ENCODE measurements at regions not wholly inside any gene's neighbourhood (a gene's known extent, or its start where the extent isn't known, plus 50 kb on each side); places are given as distances from the start of the nearest gene placed in this dataset.

GRCh38 chr11:104484804-104485554 lies 321.0 kb upstream of the PDGFD start:
- Histone ChIP-seq H3K4me1 (no peaks in the 10 kb centered on the region), H3K9me3 (peaks cover 0 to 41% (median 23%) of the 10 kb centered on the region in 8 donors), H3K36me3 (no peaks in the 10 kb centered on the region), H3K27ac (no peak overlapping the region), H3K27me3 (replicated peaks in 1 of 7) (no peaks in the 10 kb centered on the region), H3K4me3 (no peak overlapping the region)
- no peak for DNase-seq
- TF ChIP-seq POLR2AphosphoS5 (IDR thresholded peaks at IDR 0.05) = no peak
- no peak for TF ChIP-seq CTCF (IDR thresholded peaks at IDR 0.05 in 8 of 11, conservative IDR thresholded peaks at IDR 0.05 in 3 of 11)
- TF ChIP-seq POLR2A (IDR thresholded peaks at IDR 0.05) = no peak
- WGBS, 5 donors = 64 to 70% (median 66%) methylated on average over 4 of the region's 4 CpGs
- intact Hi-C loops (cut with DNase I; ENCODE audit: low total_unique reads) = no loop called here

GRCh38 chr11:104476898-104477297 lies 313.0 kb upstream of the PDGFD start:
- intact Hi-C loops (cut with DNase I; ENCODE audit: low total_unique reads) = no loop called here
- H3K27me3 ChIP-seq (replicated peaks in 1 of 7) = no peaks in the 10 kb centered on the region
- H3K4me3 ChIP-seq = no peak overlapping the region
- no peaks in the 10 kb centered on the region for H3K4me1 ChIP-seq
- peaks cover 0 to 6% (median 0%) of the 10 kb centered on the region in 8 donors for H3K9me3 ChIP-seq
- 74 to 90% (median 79%) methylated on average over 2 of the region's 2 CpGs for WGBS, 5 donors
- no peak for DNase-seq
- no peak overlapping the region for H3K27ac ChIP-seq
- H3K36me3 ChIP-seq = no peaks in the 10 kb centered on the region
- TF ChIP-seq POLR2AphosphoS5 (IDR thresholded peaks at IDR 0.05) (no peak), POLR2A (IDR thresholded peaks at IDR 0.05) (no peak), CTCF (IDR thresholded peaks at IDR 0.05 in 8 of 11, conservative IDR thresholded peaks at IDR 0.05 in 3 of 11) (no peak)

GRCh38 chr11:104476454-104476853 lies 312.5 kb upstream of the PDGFD start:
- intact Hi-C loops (cut with DNase I; ENCODE audit: low total_unique reads) = no loop called here
- no peaks in the 10 kb centered on the region for H3K4me1 ChIP-seq
- no peak overlapping the region for H3K27ac ChIP-seq
- peaks cover 0 to 1% (median 0%) of the 10 kb centered on the region in 8 donors for H3K9me3 ChIP-seq
- no peak for TF ChIP-seq POLR2A (IDR thresholded peaks at IDR 0.05)
- no peak for TF ChIP-seq CTCF (IDR thresholded peaks at IDR 0.05 in 8 of 11, conservative IDR thresholded peaks at IDR 0.05 in 3 of 11)
- TF ChIP-seq POLR2AphosphoS5 (IDR thresholded peaks at IDR 0.05) = no peak
- no peak overlapping the region for H3K4me3 ChIP-seq
- no peaks in the 10 kb centered on the region for H3K27me3 ChIP-seq (replicated peaks in 1 of 7)
- no peaks in the 10 kb centered on the region for H3K36me3 ChIP-seq
- no peak for DNase-seq

GRCh38 chr11:104467404-104467803 lies 303.5 kb upstream of the PDGFD start:
- H3K4me3 ChIP-seq = no peak overlapping the region
- DNase-seq = no peak
- TF ChIP-seq POLR2AphosphoS5 (IDR thresholded peaks at IDR 0.05) (no peak), POLR2A (IDR thresholded peaks at IDR 0.05) (no peak), CTCF (IDR thresholded peaks at IDR 0.05 in 8 of 11, conservative IDR thresholded peaks at IDR 0.05 in 3 of 11) (no peak)
- no peaks in the 10 kb centered on the region for H3K9me3 ChIP-seq
- no peaks in the 10 kb centered on the region for H3K4me1 ChIP-seq
- H3K27ac ChIP-seq = no peak overlapping the region
- no peaks in the 10 kb centered on the region for H3K36me3 ChIP-seq
- H3K27me3 ChIP-seq (replicated peaks in 1 of 7) = no peaks in the 10 kb centered on the region
- intact Hi-C loops (cut with DNase I; ENCODE audit: low total_unique reads) = no loop called here
